HS-5 (cell line): ENCODE measurements at regions not wholly inside any gene's neighbourhood (a gene's known extent, or its start where the extent isn't known, plus 50 kb on each side); places are given as distances from the start of the nearest gene placed in this dataset.
"Not testable (repeated sequence)": the region's sequence is repeated elsewhere in the genome, so short reads cannot be mapped to it uniquely, and the experiment has no call there.

Experiments
- DNase-seq: peaks from one replicate; pipeline ENCODE4 v3.0.0-alpha.2; 2012; ENCODE audit warnings: low read depth

- DNase-seq = no peak
These were observed 328.9 kb downstream of the PAPSS1 start for GRCh38 chr4:107391009-107391629.

GRCh38 chr4:107389965-107390364 lies 330.1 kb downstream of the PAPSS1 start:
- DNase-seq = no peak

DNA sequence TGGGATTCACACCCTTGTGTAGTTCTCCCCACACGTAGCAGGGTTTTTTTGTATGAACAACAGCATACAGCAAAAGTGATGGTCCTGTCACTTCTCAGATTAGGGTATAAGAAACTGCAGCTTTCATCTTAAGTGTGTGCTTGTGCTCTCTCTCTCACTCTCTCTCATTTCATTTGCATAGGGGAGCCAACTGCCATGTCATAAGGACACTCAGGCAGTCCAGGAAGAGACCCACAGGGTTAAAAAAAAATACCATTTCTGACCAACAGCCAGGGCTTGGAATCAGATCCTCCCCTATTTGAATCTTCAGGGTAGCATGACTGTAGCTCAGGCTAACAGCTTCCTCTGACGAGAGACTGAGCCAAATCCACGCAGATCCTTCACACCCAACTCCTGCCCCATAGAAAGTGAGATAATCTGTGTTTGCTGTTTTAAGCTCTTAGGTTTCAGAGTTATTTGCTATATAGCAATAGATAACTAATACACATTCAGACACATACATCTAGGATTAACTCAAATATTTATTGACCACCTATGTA lies 331.2 kb downstream of the PAPSS1 start:
- no peak for DNase-seq

DNA sequence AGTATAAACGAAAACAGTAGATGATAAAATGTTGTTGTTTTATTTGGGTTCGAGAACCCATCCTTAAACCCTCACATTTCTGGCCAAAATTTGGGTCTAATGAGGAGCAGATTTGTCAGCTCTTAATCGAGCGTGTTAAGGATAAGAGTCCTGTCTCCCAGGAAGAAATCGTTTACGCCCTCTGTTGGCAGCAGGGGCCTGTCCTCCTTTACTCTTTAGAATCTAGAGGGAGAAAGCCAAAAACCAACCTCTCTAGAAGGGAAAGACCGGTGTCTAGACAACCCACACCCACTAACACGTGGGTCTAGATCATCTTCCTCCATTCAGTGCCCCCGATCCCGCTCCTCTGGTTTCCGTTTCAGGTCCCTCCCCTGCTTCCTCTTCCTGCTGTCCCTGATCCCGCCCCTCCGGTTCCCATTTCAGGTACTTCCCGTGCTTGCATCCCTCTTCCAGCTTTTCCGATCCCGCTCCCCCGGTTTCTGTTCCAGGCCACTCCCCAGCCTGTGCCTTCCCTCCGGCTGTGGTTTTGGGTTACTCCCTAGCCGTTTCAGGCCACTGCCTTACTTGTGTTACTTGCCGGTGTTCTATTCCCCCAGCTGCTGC lies 339.1 kb downstream of the PAPSS1 start:
- DNase-seq = no peak

DNA sequence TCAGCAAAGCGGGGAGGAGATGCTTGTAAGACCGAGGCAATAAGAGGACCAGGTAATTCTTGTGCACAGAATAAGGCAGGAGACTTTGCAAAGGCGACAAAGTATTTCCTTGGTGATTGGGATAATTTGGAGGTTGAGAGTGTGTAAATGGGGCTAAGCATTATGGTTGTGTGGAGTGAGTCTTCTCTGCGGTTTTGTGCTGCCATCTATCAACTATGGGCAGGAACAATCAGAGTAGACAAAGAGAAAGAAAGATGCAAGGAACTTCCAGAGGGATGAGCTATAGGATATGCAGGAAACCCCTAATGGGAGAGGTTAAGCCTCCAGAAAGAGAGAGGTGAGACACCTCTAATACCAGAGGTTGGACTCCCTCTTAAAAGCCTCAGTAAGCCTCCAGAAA lies 339.8 kb downstream of the PAPSS1 start:
- DNase-seq = no peak

DNA sequence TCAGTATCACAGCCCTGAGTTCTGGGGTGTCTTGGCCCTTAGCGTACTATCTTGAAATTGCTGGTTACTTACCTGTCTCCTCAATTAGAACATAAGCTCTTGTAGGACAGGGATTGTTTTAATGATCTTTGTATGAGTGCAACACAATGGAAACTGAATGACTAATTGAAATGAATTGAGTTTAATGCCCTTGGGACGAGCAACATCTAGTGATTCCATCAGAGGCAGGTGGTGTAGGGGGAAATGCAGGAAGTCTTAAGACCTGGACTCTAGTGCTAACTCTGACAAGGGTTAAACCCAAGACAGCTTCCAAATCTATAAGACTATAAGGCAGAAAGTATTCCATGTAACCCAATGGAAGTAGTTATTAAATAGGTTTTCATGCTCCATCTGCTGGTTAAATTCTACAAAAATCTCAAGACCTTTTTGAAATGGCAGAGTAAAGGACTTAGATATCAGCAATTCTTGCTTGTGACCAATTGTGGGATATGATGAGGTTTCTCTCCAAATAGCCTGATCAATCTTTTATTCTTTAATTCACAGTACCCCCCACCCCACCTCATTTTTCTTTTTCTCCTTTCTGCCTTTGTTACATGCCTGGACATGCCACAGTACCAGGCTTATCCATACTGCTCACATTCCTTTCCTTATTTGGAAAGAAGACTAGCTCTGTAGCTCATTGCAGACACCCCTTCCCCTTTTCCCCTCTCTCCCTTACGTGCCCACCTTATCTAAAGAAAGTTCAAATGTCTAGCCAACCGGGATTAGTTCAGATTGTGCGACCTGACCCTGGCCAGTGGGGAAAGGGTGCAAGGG lies 340.8 kb downstream of the PAPSS1 start:
- DNase-seq = peak; percentile 2

DNA sequence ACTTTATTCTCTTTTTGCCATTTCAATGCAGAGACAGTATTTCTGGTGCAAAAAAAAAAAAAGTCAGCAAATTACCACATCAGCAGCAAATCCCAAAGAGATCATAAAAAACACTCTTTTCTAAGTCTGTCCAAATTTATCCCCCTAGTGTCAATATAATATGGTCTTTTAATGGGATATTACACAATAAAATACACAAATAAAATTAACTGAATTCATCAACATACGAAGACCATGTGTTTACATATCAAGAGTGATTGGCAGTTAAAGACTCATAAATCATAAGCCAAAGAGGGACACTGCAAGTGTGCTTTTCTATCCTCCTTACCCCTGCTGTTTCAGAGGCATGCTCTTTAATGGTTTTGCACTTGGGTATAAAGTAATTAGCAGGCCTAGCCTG lies 340.2 kb upstream of the DKK2 start:
- DNase-seq = no peak

DNA sequence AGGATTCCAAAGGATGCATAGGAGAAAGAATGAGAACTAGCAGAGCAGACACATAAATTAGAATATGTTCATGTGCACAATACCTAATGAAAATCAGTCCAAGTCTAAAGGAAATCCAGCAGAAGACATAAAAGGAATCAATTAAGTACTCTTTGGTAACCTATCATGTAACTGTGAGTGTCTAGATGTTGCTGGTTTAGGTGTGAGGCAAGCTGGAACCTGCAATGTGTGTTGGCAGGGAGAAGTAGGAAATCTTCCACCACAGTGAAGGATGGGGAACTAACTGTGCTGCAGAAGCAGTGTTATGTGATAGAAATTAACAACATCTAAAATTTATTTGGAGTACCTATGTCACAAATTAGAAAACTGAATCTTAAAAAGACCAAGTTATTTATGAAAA lies 330.8 kb upstream of the DKK2 start:
- DNase-seq = no peak

DNA sequence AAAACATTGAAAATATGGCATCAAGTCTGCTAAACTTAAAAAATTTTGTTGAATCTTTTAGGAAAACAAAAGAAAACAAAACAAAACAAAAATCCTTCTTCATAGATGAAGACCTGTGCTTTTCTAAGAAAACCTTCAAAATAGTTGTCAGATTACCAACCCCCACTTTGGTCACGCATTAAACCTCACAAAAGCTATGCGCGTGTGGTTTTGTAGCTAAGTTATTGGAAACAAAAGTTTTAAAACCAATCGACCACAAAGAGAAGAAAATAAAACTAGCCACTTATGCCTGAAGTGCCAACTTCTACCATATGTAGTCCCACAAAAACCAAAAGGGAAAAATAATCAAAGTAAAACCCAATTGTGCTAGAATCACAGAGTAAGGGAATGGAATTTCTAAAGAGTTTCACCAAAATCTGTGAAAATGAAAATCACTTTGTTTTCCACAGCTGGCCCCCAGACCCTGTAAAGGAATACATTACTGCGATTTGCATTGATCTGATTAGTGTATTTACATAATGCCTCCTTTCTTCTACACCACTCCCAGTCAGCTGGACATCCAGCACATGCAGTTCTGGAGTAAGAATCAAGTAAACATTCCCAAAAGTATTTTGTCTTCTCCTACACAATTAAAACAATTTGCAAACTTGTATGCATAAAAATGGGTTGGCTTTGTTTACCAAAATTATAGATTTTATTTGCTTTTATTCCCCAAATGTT lies 330.1 kb upstream of the DKK2 start:
- no peak for DNase-seq

GRCh38 chr4:107363125-107363524 lies 327.0 kb upstream of the DKK2 start:
- DNase-seq = no peak

DNA sequence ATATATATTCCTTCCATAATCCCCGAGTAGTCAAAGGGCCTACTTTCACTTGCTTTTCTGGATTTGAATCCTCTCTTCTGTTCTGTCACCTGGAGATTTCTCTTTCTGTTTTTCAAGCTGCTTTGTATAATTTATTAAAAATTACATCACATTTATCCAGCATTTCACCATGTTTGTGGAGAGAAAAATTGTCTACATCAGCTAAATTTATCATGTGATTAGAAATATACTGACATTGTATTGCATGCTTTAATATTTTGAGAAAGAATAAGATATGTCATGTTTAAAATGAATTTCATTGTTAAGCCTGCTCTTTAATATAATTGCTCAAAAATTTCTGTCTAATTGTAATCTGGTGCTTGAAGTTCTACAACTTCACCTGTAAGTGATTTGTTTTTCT lies 323.1 kb upstream of the DKK2 start:
- DNase-seq = no peak

DNA sequence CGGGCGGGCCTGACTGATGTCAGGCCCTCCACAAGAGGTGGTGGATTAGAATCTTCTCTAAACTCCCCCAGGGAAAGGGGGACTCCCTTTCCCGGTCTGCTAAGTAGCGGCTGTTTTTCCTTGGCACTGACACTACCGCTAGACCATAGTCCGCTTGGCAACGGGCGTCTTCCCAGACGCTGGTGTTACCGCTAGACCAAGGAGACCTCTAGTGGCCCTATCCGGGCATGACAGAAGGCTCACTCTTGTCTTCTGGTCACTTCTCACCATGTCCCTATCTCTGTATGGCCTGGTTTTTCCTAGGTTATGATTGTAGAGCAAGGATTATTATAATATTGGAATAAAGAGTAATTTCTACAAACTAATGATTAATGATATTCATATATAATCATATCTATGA lies 318.2 kb upstream of the DKK2 start:
- not testable (repeated sequence) for DNase-seq

GRCh38 chr4:107351196-107351595 lies 315.1 kb upstream of the DKK2 start:
- DNase-seq = no peak

- no peak for DNase-seq
These were observed 313.6 kb upstream of the DKK2 start for GRCh38 chr4:107349732-107350131.

GRCh38 chr4:107349266-107349665 lies 313.2 kb upstream of the DKK2 start:
- no peak for DNase-seq

DNA sequence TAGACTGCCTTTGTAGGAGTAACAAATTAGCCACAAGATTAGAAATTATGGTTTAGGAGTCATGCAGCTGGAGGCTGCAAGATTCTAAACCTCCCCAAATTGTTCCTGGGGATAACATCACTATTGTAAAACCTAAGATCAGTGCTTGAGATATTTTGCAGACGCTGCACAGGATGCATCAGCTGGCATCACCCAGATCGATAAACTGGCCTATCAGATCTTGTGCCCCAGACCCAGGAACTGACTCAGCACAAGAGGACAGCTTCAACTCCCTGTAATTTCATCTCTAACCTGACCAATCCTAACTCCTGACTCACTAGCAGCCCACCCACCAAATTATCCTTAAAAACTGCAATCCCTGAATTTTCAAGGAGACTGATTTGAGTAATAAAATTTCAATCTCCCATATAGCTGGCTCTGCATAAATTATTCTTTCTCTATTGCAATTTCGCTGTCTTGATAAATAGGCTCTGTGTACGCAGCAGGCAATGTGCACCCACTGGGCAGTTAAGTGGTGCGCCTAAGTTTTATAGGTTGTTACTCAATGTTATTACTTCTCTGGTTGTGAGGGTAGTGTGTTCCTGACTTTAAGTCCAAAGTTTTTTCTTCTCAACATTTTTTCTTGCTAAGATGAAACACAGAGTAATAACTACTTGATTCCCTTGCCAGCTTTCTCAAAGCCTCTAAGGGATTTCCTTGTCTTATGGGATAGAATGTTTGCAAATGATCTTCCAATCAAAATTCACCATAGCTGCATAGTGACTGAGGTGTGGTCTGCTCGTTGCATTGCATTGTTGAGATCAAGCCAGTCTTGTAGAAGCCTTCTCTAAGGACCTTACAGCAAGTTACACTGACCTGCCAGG lies 312.3 kb upstream of the DKK2 start:
- no peak for DNase-seq

DNA sequence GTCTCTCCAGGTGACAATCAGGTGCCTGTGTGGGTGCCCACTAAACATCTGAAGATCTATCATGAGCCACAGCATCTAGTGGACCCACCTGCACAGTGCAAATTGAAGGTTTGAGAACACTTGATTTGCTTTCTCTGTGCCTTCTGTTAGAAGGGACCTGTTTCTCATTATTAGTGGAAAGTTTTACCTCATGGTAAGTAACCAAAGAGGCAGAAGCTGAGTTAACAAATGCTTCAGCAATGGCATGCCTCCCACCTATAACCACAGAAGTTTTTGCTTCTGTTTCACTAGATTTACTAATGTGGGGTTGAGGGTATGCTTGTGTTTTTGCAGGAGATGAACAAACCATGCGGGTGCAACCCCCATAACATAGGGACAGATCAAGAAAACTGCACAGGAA lies 297.4 kb upstream of the DKK2 start:
- no peak for DNase-seq

GRCh38 chr4:107332656-107333055 lies 296.5 kb upstream of the DKK2 start:
- not testable (repeated sequence) for DNase-seq

GRCh38 chr4:107330916-107331315 lies 294.8 kb upstream of the DKK2 start:
- DNase-seq = no peak

DNA sequence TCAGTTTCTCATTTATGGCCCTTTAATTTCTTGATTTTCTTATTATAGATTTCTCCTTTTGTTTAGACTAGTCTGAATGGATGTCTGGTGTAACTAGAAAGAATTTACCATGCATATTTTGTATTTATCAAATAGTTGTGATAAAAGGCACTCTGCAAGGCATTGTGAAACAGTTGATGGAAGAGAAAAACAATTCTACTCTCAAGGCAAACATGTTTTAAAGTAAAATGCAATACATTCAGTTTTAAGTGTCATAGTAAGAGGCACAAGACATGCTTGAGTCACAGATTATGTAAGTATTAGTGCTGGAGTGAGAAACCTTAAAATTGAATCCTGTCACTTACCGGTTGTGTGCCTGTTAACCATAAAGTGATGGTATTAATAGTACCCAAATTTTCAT lies 283.3 kb upstream of the DKK2 start:
- no peak for DNase-seq

DNA sequence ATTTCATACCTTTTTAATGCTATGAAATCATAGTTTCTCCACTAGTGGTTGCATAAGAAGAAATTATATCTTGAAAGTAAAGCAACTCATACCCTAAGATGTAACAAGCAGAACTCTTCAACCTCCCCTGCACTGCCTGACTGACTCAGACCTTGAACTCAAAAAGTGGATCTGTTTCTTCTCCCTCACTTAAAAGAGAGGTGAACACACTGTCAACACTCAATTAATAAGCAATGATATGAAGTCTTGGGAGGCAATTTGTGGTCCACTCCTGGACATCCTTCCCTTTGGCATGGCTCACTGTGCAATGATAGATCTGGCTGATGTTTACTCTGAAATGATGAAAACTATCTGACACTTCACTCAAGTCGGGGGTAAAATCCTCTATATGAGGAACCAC lies 282.0 kb upstream of the DKK2 start:
- DNase-seq = no peak

DNA sequence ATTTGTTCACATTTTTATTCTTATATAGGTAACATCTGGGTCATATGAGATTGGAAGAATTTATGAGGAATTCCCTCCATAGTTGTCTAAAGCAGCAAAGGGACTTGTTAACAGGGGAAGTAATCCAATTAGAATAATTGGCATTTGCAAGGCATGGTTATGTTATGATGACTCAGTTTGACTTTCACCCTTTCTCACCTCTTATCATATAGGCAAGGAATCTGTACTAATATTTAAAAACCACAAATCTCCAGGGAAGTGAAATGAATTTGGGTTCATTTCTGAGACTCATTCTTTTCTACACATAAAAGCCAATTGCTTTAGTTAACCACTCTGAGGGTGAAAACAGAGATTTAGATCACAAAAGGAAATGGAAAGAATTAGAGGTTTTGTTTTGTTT lies 281.5 kb upstream of the DKK2 start:
- DNase-seq = peak; percentile 9
